HPDE6-E6E7 (cell line): ENCODE measurements at regions not wholly inside any gene's neighbourhood (a gene's known extent, or its start where the extent isn't known, plus 50 kb on each side); places are given as distances from the start of the nearest gene placed in this dataset.

Experiments used
- DNase-seq: peaks from one replicate; pipeline ENCODE4 v3.0.0; 2011; ENCODE audit warnings: missing footprints; ENCODE audit errors: extremely low spot score

DNA sequence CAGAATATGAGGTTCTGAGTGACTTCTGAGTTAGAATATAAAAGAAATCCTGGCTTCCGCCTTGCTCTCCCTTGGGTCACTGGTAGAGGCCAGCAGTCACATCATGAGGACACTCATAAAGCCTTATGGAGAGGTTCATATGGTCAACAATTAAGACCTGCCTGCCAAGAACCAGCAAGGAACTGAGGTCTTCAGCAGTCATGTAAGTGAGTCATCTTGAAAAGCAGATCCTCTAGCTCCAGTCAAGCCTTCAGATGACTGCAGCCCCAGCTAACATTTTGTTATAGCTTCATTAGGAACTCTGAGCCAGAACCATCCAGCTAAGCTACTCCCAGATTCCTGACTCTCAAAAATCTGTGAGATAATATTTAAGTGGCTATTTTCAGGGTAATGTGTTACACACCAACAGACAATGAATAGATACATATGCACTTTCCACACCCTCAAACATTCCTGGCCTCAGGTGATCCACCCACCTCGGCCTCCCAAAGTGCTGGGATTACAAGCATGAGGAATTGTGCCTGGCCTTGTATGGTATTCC is 447.2 kb downstream of the SHQ1 start:
- DNase-seq, result no peak

DNA sequence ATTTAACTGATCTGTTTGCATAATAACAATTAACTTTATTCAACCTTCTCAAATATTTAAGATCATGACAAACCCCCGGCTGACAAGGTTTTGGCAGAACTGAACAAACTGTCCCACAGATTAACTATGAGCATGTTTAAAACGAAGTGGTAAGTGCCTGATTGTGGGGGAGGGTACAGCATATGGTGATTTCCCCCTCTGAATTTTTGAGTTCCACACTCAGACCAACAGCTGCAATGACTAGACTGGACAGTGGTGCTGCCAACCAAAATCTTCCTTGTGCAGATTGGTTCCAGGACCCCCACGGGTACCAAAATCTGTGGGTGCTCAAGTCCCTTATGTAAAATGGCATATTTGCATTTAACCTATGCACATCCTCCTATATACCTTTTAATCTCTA is 449.5 kb downstream of the SHQ1 start:
- no peak for DNase-seq

GRCh38 chr3:72397586-72397985 is 450.7 kb downstream of the SHQ1 start:
- no peak for DNase-seq

GRCh38 chr3:72396899-72397298 is 451.3 kb downstream of the SHQ1 start:
- DNase-seq, result no peak

- no peak for DNase-seq
Measured at GRCh38 chr3:72395776-72396311, 452.4 kb downstream of the SHQ1 start.

DNA sequence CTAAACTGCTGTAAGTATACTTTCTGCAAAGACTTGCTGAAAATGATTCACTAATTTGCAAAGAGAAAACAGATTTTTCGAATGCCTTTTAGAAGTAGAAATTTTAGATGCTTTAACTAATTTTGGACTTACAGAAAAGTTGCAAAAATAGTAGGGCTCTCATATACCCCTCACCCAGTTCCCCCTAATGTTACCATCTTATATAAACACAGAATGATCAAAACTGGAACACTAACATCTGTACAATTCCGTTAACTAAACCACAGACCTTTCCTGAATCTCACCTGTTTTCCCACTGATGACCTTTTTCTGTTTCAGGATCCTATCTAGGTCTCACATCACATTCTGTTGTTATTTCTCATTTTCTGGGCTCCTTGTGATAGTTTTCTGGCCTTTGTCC is 454.8 kb downstream of the SHQ1 start:
- DNase-seq, result no peak

GRCh38 chr3:72391659-72392058 is 456.6 kb downstream of the SHQ1 start:
- no peak for DNase-seq

GRCh38 chr3:72390841-72391240 is 457.4 kb downstream of the SHQ1 start:
- no peak for DNase-seq

DNA sequence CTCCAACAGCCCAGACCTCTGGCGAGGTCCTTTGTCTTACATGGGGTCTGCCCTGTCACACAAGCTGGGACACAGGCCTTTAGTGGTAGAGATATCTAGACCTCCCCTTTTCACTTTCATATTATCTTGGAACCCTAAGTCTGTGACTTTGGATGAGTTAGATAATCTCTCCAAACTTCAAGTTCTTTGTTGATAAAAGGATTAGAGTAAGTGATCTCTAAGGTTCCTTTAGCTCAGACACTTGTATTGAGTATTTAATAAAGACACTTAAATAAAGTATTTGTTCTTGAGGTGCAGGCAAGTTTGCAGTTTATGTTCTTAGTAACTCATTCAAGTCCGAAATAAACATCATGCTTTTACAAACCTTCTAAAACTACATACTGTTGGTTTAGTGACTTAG is 459.6 kb downstream of the SHQ1 start:
- no peak for DNase-seq

DNA sequence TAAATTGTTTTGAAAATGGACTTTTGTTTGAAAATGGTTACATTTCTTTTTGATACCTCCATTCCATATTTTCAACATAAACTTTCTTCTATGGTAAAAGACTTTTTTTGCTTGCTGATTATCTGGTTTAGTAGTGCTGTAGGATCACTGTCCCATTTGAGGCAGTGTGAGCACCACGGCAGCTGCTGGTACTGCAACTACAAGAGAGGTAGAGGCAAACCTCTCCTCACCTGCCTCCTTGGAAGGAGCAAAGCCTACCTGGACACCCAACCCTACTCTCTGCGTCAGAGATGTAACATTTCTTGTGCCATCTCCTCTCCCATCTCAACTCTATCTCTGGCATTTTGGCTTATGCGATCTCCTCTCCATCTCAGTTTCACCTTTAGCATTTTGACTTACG is 460.1 kb downstream of the SHQ1 start:
- no peak for DNase-seq

- DNase-seq, result no peak
Measured at GRCh38 chr3:72386327-72387000, 461.8 kb downstream of the SHQ1 start.

DNA sequence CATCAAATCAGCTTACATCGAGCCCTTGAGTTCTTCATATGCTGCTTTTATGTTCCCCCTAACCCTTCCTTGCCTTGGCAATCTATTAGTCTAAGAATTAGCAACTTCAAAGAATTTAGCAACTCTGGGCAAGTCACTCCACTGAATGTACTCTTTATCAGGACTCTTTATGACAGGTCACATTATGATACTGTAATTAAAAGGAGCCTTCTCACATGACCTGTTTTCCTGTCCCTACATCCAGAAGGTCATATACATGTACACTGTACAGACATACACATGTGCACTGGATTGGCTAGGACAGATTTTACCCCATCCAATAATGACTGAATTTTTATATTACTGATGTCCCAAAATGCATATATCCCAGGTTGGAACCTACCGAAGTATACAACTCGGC is 463.1 kb downstream of the SHQ1 start:
- DNase-seq, result no peak

GRCh38 chr3:72384602-72385001 is 463.6 kb downstream of the SHQ1 start:
- no peak for DNase-seq

- no peak for DNase-seq
Measured at GRCh38 chr3:72383883-72384282, 464.4 kb downstream of the SHQ1 start.

GRCh38 chr3:72383230-72383629 is 465.0 kb downstream of the SHQ1 start:
- DNase-seq, result no peak

- no peak for DNase-seq
Measured at GRCh38 chr3:72382460-72382859, 465.8 kb downstream of the SHQ1 start.

DNA sequence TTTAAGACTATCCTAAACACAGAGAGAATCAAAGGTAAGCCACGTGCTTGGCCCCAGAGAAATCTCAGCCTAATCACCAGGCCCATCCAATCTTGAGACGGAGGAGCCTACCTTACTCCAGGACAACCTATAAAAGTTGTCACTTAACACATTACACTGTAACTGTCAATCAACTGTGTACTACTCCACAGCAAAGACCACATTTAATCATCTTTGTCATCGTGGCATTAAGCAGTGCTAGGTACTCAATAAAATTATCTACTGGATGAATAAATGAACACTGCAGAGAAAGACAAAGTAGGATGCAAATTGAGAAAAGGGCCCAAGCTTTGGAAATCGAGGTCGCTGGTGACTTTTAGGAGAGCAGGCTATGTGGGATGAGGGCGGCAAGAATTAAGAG is 466.7 kb downstream of the SHQ1 start:
- DNase-seq, result no peak

DNA sequence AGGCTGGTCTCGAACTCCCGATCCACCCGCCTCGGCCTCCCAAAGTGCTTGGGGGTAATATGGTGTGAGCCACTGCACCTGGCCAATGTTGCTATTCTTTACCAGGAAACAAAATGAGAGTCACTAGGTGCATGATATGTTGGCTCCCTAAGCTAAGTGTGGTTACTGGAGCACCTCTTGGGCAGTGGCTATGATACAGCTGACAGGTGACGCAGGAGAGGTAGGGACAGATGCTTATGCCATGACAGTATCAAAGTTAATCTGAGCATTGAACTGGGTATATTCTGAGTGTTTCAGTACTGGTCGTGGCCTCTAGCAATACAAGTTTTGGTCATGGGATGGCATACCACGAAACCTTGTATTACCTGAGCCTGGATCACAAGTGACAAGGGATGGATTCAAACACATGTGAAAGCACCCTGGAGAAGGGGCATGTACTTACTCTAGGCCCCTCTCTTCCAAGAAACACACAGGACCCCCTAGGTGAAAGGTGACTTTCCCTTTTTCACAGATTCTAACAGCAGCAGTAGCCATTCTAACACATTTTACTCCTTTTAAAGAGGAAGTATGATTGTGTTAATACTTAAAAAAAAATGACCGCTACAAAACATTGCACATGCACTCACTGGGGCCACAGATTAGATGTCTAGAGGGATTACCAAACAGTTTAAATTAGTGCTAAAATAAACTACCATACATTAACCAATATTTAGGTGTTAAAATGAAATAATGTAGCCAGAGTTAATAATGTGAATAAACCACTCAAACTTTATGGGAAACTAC is 467.3 kb downstream of the SHQ1 start:
- no peak for DNase-seq

- DNase-seq, result no peak
Measured at GRCh38 chr3:72380193-72380592, 468.1 kb downstream of the SHQ1 start.

DNA sequence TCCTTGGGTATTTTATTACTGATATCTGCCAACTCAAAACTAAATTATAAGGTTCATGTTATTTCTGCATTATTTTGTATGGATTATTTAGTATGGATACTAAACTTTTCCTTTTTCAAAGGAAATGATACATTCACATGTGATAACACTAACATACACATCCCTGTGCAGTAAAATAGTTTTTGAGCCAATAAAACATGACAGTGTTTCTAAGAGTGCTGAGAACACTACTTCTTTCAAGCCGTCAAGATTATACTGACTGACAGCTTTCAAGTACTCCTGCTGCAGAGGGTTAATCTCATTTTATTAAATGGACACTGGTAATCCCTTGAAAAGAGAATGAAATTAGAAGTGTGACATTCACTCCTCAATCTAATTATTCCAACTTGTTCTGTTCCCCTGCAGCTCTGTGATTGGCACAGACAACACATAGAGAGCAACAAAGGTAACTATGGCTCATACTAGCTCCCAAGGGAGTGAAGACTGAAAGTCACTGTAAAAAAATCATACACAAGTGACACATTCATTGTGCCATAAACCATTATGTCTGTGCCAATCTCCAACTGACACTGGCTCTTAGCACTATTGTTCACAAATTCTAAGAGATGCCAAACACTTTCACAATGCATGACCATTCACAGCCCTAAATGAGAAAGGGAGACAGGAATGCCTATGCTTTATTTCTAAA is 468.6 kb downstream of the SHQ1 start:
- DNase-seq, result no peak

DNA sequence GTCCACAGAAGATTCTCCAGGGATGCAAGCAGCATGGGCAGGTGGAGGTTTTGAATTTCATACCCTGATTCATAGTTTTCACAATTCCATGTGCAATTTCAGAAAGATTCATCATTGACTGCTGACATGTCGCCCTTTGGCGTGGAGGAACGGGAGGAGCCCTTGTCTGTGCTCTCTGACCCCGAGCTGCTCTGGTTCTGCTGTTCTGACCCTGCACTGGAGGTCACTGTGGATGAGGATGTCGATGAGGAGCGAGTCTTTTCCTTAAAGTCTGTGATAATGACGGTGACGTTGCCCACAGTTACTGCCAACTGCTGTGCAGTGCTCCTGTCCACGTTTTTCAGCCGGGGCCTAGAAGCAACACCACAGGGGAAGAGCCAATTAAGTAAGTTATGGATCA is 470.0 kb downstream of the SHQ1 start:
- DNase-seq, result no peak

- no peak for DNase-seq
Measured at GRCh38 chr3:72376956-72377710, 471.1 kb downstream of the SHQ1 start.
